HEK293T (cell line): ENCODE measurements at regions not wholly inside any gene's neighbourhood (a gene's known extent, or its start where the extent isn't known, plus 50 kb on each side); places are given as distances from the start of the nearest gene placed in this dataset.

Experiments
- ARNT ChIP-seq: fragments of 450-650 bp; IDR thresholded peaks from 2 replicates; pipeline ENCODE4 v1.6.1; 2017; ENCODE audit warnings: mild to moderate bottlenecking
- ELF4 ChIP-seq: fragments of 450-650 bp; IDR thresholded peaks from 2 replicates; pipeline ENCODE4 v1.6.1; 2017; ENCODE audit warnings: antibody characterized with exemption
- FOXA1 ChIP-seq: fragments of 450-650 bp; IDR thresholded peaks from 2 replicates; pipeline ENCODE4 v1.6.1; 2016; ENCODE audit warnings: mild to moderate bottlenecking
- HDGF ChIP-seq: fragments of 450-650 bp; IDR thresholded peaks from 2 replicates; pipeline ENCODE4 v1.6.1; 2017; ENCODE audit warnings: antibody characterized with exemption, borderline replicate concordance
- SP1 ChIP-seq: fragments of 450-650 bp; IDR thresholded peaks from 2 replicates; pipeline ENCODE4 v1.6.1; 2017
- ZNF384 ChIP-seq: fragments of 450-650 bp; IDR thresholded peaks from 2 replicates; pipeline ENCODE4 v1.6.1; 2016

- TF ChIP-seq SP1 (no peak), FOXA1 (no peak), HDGF (no peak), ELF4 (no peak), ZNF384 (no peak), ARNT (no peak)
Observed at GRCh38 chr12:92398565-92399309, 253.1 kb upstream of the BTG1 start.
